GM06990 (cell line): ENCODE measurements at regions not wholly inside any gene's neighbourhood (a gene's known extent, or its start where the extent isn't known, plus 50 kb on each side); places are given as distances from the start of the nearest gene placed in this dataset.

Source experiments
- DNase-seq: peaks from one replicate; pipeline ENCODE4 v3.0.0-alpha.2; 2011; ENCODE audit not compliant: insufficient read length; ENCODE audit errors: extremely low read depth
- H3K27me3 ChIP-seq: replicated peaks from 2 replicates; pipeline ENCODE4 v1.6.0; 2011; ENCODE audit warnings: low read length; ENCODE audit not compliant: control insufficient read depth, insufficient read depth
- H3K36me3 ChIP-seq: 2 replicates; pipeline ENCODE4 v1.5.1; 2011; ENCODE audit warnings: low read length; ENCODE audit not compliant: control insufficient read depth, insufficient read depth
- H3K4me3 ChIP-seq: replicated peaks from 2 replicates; pipeline ENCODE4 v1.5.1; 2011; ENCODE audit warnings: low read depth, mild to moderate bottlenecking, control low read depth, low read length
- CTCF ChIP-seq: IDR thresholded peaks from 2 replicates; pipeline ENCODE4 v1.5.1; 2011; ENCODE audit warnings: low read length, control low read depth, mild to moderate bottlenecking, inconsistent platforms; ENCODE audit not compliant: insufficient read depth, poor library complexity, severe bottlenecking

- Histone ChIP-seq H3K27me3 (no peaks in the 10 kb centered on the region), H3K4me3 (no peak overlapping the region), H3K36me3 (no peaks in the 10 kb centered on the region)
- TF ChIP-seq CTCF: no peak
- DNase-seq: no peak
Observed at GRCh38 chr2:41484858-41485234, 563.0 kb upstream of the PKDCC start.

GRCh38 chr2:41486948-41487347 is 560.9 kb upstream of the PKDCC start:
- no peaks in the 10 kb centered on the region for H3K27me3 ChIP-seq
- H3K4me3 ChIP-seq: no peak overlapping the region
- H3K36me3 ChIP-seq: no peaks in the 10 kb centered on the region
- DNase-seq: no peak
- TF ChIP-seq CTCF: no peak

GRCh38 chr2:41488888-41489287 is 558.9 kb upstream of the PKDCC start:
- H3K27me3 ChIP-seq: no peaks in the 10 kb centered on the region
- no peaks in the 10 kb centered on the region for H3K36me3 ChIP-seq
- no peak for DNase-seq
- no peak overlapping the region for H3K4me3 ChIP-seq
- TF ChIP-seq CTCF: no peak

- no peaks in the 10 kb centered on the region for H3K36me3 ChIP-seq
- no peak for TF ChIP-seq CTCF
- H3K4me3 ChIP-seq: no peak overlapping the region
- DNase-seq: no peak
- no peaks in the 10 kb centered on the region for H3K27me3 ChIP-seq
Observed at GRCh38 chr2:41489638-41490037, 558.2 kb upstream of the PKDCC start.

GRCh38 chr2:41495050-41495449 is 552.8 kb upstream of the PKDCC start:
- H3K36me3 ChIP-seq: no peaks in the 10 kb centered on the region
- H3K27me3 ChIP-seq: no peaks in the 10 kb centered on the region
- no peak for DNase-seq
- no peak for TF ChIP-seq CTCF
- H3K4me3 ChIP-seq: no peak overlapping the region

GRCh38 chr2:41496908-41497307 is 550.9 kb upstream of the PKDCC start:
- TF ChIP-seq CTCF: peak; percentile 27
- no peak overlapping the region for H3K4me3 ChIP-seq
- DNase-seq: no peak
- H3K36me3 ChIP-seq: no peaks in the 10 kb centered on the region
- no peaks in the 10 kb centered on the region for H3K27me3 ChIP-seq
